Upper lobe of left lung (tissue), 4 donors: ENCODE measurements at regions not wholly inside any gene's neighbourhood (a gene's known extent, or its start where the extent isn't known, plus 50 kb on each side); places are given as distances from the start of the nearest gene placed in this dataset.

Experiments used
- POLR2A ChIP-seq, 4 donors: fragments of 450-650 bp; IDR thresholded peaks; one replicate each; pipeline ENCODE4 v1.5.1; 2016 to 2017; ENCODE audit warnings: antibody characterized with exemption in 4 of 4, mild to moderate bottlenecking in 2 of 4
- POLR2AphosphoS5 ChIP-seq, 2 donors: sonication (generic); formaldehyde crosslinking; IDR thresholded peaks; one replicate each; pipeline ENCODE4 v1.5.1; 2017; ENCODE audit warnings: antibody characterized with exemption in 2 of 2
- TF ChIP-seq, protein P1 (sequence below), 6 experiments: fragments of 450-650 bp in 4 of 6; fragments of 200-600 bp in 2 of 6; sonication (generic) in 2 of 6; IDR thresholded peaks; one replicate each; pipeline ENCODE4 v1.5.1; 2016 to 2019; ENCODE audit warnings: antibody characterized with exemption in 6 of 6

- TF ChIP-seq, protein P1, sequence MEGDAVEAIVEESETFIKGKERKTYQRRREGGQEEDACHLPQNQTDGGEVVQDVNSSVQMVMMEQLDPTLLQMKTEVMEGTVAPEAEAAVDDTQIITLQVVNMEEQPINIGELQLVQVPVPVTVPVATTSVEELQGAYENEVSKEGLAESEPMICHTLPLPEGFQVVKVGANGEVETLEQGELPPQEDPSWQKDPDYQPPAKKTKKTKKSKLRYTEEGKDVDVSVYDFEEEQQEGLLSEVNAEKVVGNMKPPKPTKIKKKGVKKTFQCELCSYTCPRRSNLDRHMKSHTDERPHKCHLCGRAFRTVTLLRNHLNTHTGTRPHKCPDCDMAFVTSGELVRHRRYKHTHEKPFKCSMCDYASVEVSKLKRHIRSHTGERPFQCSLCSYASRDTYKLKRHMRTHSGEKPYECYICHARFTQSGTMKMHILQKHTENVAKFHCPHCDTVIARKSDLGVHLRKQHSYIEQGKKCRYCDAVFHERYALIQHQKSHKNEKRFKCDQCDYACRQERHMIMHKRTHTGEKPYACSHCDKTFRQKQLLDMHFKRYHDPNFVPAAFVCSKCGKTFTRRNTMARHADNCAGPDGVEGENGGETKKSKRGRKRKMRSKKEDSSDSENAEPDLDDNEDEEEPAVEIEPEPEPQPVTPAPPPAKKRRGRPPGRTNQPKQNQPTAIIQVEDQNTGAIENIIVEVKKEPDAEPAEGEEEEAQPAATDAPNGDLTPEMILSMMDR (IDR thresholded peaks at IDR 0.05) = no peak
- TF ChIP-seq POLR2AphosphoS5 (IDR thresholded peaks at IDR 0.05) (no peak), POLR2A (IDR thresholded peaks at IDR 0.05) (no peak)
Measured at GRCh38 chr6:50539447-50539846, 173.9 kb upstream of the TFAP2D start.
